Coronary artery (tissue), 2 donors: ENCODE measurements at regions not wholly inside any gene's neighbourhood (a gene's known extent, or its start where the extent isn't known, plus 50 kb on each side); places are given as distances from the start of the nearest gene placed in this dataset.
A peak's percentile ranks its signal among the peaks of the same experiment; 100 is the strongest.
"Not testable (repeated sequence)": the region's sequence is repeated elsewhere in the genome, so short reads cannot be mapped to it uniquely, and the experiment has no call there.

Source experiments
- DNase-seq: peaks from one replicate; pipeline ENCODE4 v3.0.0-alpha.2; 2017; ENCODE audit warnings: low spot score
- H3K27ac ChIP-seq, 2 donors: fragments of 200-600 bp; sonication (generic); one replicate each; pipeline ENCODE4 v1.5.1; 2016 to 2019
- H3K4me3 ChIP-seq: fragments of 200-600 bp; sonication (generic); 2 replicates; pipeline ENCODE4 v1.5.1; 2016; ENCODE audit warnings: mild to moderate bottlenecking, moderate library complexity

DNA sequence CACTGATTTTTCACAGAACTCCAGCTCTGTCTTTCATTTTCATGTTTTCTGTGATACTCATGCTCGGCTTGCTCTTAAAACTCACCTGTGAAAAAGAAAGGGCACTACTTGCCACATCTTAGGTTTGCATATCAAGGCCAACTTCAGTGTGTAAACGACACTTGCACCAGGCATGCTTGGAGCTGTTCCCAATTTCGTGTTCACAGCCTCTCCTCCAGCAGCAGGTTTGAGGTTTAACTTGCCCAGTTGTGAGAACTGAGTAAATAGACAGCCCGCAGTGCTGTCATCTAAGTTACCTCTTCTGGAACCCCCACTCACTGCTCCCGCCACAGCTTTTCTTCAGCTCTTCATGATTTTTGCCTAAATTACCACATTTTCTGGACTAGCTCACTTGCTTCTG lies 172.2 kb downstream of the SPDYE17 start:
- not testable (repeated sequence) for DNase-seq, H3K4me3 ChIP-seq, H3K27ac ChIP-seq

DNA sequence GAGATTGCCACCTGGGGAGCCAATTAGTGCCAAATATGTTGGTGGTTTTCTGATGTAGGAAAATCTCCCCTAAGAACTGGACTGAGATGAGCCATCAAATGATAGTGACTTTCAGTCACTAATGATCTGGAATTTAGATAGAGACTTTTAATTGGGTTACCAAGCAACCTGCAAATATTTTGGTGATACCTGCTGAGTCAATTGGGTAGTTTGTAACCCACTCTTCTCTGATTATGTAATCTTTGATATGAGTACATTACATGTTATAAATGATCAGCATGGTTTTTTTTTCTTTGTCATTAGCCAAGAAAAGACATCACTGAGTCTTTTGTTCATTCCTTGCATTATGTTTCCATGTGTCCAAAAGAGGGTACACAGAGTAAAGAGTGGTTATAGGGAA lies 177.5 kb downstream of the SPDYE17 start:
- DNase-seq, H3K27ac ChIP-seq, H3K4me3 ChIP-seq: not testable (repeated sequence)

DNA sequence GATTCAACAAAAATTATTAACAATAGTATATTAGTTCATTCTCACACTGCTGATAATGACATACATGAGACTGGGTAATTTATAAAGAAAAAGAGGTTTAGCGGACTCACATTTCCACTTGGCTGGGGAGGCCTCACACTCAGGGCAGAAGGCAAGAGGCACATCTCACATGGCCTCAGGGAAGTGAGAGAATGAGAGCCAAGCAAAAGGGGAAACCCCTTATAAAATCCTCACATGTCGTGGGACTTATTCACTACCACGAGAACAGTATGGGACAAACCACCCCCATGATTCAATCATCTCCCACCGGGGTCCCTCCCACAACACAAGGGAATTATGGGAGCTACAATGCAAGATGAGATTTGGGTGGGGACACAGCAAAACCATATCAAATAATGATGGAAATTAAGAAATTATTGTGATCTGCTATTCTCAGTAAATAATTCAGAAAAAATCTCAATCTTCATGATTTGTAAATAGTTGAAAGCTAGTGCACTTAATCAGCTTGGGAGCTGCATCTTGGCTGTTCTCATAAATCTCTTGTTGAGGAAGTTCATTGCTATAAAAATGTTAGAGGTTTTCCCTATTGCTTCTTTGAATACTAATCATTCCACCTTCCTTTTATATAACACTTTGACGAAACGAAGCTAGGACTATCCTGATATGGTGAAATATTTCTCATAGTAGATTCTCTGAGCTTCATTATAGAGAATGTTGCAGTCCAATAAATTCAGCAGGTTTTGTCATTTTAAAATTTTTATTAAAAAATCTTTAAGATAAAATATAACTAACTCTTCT lies 179.2 kb downstream of the SPDYE17 start:
- H3K4me3 ChIP-seq, H3K27ac ChIP-seq, DNase-seq: not testable (repeated sequence)

DNA sequence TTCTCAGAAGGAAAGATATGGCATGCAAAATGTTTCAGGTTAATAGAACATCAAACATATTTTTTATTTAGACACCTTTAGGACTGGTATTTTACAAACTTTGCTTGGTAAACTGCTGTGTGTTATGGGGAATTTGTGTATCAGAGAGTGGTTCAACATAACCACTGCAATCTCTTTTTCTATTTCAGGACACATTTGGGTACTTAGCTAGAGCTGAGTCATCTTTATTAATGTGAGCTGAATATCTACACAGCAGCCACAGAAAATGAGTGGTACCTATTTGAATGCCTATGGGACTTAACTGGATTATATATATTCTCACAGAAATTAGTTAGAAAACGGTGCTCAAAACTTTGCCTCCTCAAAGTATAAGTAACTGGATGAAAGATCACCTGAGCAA lies 179.8 kb downstream of the SPDYE17 start:
- H3K27ac ChIP-seq, H3K4me3 ChIP-seq, DNase-seq: not testable (repeated sequence)

DNA sequence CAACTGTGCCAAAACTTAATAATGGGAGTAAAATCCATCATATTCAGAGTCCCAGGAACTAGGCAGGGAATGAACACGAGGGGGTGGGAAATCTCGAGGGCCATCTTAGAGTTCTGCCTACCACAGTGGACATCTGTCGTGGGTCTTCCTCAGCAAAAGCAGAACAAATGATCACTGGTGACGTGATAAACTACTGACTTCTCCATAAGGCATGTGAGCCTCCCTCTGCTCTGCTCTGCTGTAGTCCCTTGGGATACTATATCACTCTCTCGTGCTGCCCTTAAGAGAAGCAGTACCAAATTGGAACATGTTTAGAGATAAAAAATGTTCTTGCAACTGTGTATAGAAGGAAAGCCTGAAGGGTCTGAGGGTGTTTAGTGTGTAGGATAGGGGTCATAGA lies 180.5 kb downstream of the SPDYE17 start:
- not testable (repeated sequence) for H3K27ac ChIP-seq, DNase-seq, H3K4me3 ChIP-seq

DNA sequence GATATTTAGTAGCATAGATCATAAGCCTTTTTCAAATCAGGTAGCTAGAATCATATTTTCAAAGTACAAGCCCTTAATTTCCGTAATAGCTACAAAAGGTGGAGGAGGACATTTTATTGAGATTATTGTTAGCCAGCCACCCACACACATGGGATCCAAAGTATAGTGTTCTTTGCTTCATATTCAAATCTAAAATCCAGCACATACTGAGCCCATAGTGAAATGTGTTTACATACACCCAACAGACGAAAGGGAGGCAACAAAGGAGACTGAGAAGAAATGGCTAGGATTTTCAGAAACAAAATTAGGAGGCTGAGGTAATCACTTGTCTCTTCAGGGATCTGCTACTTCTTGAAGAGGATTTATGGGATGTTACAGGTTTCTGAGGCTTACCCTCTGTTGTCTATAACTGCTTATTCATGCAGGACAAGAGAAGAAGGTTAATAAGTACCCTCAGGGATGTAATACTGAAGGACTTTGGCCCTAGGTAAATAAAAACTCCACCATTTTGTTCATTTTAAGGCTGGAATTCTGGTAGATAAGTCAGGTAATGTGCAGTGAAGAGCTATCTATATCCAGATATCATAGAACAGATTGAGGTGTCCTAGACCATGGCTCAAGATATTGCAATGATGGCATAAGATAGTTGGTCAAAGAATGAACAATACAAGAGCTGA lies 182.1 kb downstream of the SPDYE17 start:
- not testable (repeated sequence) for H3K27ac ChIP-seq, DNase-seq, H3K4me3 ChIP-seq

DNA sequence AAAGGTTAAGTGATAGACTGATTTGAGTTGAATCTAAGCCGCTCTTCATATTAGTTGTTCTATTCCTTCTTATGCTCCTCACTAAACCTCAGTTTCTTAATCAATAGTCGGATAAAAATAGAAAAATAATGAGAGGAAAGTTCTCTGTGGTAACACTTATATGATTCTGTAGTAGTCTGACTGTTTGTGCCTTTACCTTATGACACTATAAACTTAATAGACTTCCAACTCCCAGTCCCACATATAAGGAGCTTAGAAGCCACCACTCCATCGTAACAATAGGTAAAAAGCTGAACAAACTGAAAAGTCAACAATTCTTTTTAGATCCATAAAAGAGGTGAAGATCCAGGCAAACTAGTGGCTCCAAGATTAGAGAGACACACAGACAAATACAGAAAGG lies 192.3 kb downstream of the SPDYE17 start:
- not testable (repeated sequence) for H3K4me3 ChIP-seq, H3K27ac ChIP-seq, DNase-seq

DNA sequence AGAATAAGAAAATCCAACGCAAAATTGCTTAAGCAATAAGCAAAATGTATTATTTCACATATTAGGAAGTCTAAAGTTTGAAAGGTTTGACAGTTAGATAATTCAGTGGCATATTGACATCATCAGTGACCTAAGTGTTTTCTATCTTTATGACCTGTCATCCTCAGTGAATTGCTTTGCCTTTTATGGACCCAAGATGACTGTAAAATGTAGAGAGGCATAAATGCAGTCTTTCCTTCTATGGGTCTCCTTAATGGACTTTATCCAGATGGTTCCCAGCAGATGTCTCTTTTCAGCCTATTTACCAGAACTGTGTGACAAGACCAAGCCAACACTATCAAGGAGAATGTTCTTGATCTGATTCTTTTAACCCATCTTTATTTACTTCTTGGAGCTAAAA lies 192.9 kb downstream of the SPDYE17 start:
- H3K27ac ChIP-seq, DNase-seq: not testable (repeated sequence)

DNA sequence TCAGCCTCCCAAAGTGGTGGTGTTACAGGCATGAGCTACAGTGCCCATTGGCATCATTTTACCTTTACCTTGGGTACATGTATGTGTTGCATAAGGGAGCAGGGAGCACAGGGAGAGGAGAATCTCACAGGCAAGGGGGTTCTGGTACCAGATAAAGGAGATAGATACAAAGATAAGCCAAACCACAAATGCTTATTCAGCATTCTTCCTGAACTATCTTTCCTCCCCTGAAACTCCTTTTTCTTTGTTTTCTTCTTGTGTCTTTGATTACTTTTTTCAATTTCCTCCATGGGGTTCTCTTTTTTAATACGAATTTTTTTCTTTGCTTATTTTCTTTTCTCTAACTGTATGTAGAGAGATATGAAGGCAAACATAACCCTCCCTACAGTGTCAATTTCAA lies 193.8 kb downstream of the SPDYE17 start:
- not testable (repeated sequence) for H3K4me3 ChIP-seq, DNase-seq, H3K27ac ChIP-seq

More for the DNA sequence above, 192.9 kb downstream of the SPDYE17 start:
- H3K4me3 ChIP-seq: not testable (repeated sequence)

DNA sequence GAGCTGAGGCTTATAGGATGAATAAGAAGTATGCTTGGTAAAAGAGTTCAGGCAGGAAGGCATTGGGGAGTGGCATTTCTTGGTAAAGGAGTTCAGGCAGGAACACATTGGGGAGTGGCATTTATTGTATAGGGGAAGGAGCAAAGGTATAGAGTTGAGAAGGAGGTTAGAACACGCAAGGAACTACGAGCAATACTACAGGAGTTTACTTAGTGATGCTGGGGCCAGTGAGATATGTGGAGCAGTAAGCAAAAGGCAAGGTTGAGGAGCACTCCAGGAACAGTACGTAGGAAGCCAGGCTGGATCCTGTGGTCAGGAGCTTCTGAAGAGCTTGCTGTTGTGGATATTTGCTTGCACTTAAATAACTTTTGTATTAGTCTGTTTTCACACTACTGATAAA lies 202.2 kb upstream of the POMZP3 start:
- DNase-seq, H3K4me3 ChIP-seq, H3K27ac ChIP-seq: not testable (repeated sequence)

DNA sequence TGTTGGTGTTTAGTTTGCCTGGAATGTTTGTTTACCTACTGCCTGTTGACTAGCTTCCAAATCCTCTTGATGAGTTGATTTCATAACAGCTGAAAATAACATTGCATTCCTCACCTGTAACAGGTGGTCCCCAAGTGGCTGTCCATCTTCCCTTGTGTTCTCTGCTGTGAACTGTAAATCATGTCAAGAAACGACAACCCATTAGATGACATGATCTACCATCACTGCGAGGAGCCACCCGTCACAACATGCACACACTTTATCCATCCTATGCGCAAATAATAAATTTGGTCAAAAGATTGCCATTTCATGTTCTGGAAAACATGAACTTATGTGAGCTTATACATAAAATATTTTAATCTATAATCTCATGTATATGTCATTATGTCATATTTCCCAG lies 199.1 kb upstream of the POMZP3 start:
- H3K27ac ChIP-seq, DNase-seq, H3K4me3 ChIP-seq: not testable (repeated sequence)

DNA sequence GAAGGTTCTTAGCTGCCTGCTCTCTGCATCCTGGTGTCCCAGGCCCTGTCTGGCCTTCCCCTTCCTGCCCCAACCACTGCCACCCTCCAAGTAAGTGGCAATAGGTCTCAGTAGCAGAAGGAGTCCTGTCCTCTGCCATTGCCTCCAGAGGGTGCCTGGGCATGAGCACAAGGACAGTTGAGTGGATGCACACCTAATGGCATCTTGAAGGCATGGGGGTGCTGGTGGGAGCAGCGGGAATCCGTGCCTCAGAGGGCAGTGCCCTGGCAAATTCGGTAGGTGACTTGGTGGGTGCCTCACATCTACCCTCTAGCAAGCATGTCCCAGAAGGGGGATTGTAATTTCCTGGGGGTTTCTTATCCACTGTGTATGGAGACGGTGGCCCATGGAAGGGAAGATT lies 182.8 kb upstream of the POMZP3 start:
- not testable (repeated sequence) for H3K4me3 ChIP-seq, DNase-seq, H3K27ac ChIP-seq

DNA sequence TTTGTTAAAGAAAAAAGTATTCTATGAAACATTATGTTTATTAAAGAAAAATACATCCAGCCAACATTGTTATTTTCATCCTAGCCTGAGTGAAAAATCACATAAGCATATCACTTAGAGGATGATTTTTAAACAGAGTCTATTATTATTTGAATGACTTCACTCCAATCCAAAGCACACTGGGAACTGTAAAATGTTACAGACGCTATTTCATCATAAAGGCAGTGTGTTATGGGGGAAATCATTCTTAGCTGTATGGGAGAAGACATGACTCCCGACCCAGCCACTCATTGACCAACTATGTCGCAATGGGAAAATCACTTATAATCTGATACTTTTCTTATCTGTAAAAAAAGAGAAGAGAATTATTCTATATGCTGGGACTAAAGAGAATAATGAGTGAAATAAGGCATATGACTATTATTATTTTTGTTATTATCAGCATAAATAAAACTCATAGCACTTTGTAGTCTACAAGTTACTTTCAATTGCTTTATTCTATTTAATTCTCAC lies 180.6 kb upstream of the POMZP3 start:
- not testable (repeated sequence) for H3K4me3 ChIP-seq, H3K27ac ChIP-seq, DNase-seq

DNA sequence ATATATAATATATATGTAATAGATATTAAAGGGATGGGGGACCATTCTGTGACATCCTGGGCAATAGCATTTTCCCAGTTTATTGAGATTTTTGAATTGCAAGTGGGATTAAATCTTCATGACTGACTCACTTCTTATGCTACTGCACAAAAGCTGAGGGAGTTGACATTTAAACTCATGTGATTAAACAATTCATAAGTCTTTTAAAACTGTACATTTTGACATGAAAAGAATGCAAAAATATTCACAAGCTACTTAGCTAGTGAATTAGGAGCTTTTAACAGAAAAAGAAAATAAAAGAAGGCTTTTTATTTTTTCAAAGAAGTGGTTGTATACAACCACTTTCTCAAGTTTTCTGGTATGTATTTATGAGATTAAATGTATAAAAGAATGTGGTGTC lies 179.4 kb upstream of the POMZP3 start:
- not testable (repeated sequence) for H3K4me3 ChIP-seq, DNase-seq

DNA sequence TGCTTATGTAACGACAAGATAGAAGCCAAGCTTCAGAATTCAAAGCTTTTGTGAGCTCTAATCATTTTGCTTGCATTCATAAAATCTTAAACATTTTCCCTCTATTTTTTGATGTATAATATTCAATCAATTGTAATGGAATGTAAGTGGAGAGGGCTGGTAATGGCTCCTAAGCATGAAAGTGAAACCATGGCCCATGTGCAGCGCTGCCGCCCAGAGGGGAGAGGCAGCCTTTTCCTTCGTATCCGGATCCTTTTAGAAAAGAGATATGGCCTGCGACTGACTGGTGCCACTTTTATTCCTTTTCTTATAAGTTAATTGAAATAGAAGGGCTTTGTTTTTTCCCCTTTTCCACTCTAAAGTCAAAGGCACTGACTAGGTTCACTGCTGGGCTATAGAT lies 178.9 kb upstream of the POMZP3 start:
- H3K27ac ChIP-seq: peak overlapping the region; percentile 32 to 53
- DNase-seq: not testable (repeated sequence)
- peak overlapping the region; percentile 47 for H3K4me3 ChIP-seq

More for the DNA sequence above, 179.4 kb upstream of the POMZP3 start:
- peak overlapping the region in 1 of 2 donors; percentile 32 for H3K27ac ChIP-seq

DNA sequence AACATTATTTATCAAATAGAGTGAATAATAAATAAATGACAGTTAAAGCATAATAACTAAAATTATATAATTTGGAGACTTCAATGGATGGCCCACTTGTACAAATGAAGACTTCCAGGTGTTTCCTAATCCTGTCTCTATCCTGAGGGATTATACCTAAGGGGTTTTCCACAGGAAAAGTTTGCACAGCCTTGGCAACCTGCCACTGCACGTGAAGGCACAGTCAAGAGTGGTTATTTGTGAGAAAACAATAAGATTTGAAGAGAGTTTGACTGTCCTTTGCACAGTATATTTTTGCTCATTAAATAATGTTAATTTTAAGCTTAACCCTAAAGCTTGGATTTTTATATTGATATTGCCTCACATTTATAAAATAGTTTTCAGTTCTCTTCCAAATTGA lies 178.2 kb upstream of the POMZP3 start:
- not testable (repeated sequence) for DNase-seq, H3K27ac ChIP-seq
- H3K4me3 ChIP-seq: peak overlapping the region; percentile 47

DNA sequence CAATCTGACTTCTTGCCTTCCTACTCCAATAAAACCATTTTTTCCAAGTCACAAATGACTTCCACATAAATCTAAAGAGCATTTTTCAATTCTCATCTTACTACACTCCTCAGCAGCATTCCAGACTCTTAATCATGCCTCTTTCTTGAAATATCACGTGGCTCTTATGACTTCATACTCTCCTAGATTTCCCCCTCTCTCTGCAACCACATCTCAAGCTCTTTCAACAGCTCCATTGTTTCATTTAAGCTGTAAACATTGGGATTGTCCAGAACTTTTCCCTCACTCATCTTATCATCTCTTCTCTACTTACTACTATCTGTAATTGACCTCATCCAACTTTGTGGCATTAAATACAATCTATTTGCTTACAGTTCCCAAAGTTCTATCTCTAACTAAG lies 170.6 kb upstream of the POMZP3 start:
- not testable (repeated sequence) for DNase-seq, H3K4me3 ChIP-seq, H3K27ac ChIP-seq

DNA sequence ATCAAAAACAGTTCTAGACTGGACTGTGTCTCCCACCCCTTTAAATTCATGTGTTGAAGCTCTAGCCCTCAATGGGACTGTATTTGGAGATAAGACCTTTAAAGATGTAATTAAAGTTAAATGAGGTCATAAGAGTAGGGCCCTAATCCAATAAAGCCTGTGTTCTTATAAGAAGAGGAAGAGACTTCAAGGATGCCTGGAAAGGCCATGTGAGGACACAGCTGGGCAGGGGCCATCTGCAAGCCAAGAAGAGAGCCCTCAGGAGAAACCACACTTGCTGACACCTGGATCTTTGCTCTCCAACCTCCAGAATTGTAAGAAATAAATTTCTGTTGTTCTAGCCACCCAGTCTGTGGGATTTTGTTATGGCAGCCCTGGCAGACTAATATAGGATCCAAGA lies 153.6 kb upstream of the POMZP3 start:
- not testable (repeated sequence) for DNase-seq, H3K4me3 ChIP-seq, H3K27ac ChIP-seq

DNA sequence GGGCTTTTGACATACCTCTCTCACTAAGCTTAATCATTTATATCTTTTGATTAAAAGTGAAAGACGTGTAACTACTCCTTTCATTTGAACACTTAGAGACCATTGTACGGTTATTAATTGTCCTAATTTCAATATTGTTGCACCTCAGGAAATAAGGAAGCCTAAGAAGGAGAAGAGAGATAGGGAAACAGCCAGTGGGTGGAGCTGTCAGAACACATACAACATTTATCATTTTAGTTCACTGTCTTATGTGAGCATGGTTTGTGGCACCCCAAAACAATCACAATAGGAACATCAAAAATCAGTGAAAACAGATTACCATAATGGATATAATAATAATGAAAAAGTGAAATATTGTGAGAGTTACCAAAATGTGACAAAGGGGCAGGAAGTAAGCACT lies 147.2 kb upstream of the POMZP3 start:
- H3K4me3 ChIP-seq, DNase-seq, H3K27ac ChIP-seq: not testable (repeated sequence)

DNA sequence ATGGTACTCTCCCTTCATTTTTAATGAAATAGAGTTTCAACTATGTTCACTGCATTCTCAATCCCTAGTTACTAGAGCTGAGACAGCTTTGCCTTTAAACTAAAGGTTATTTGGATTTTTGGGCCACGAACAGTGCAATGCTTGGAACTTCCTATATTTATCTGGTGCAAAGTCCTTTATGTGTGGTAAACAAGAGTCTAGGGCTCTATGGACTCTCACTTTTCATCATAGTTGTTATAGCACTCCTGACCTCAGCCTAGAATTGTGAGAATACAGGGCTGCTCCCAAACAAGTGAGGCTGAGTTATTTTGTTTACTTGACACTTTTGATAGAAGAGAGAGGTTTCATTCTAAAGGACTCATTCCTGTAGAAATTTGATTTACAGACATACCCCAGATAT lies 144.9 kb upstream of the POMZP3 start:
- H3K27ac ChIP-seq, DNase-seq: not testable (repeated sequence)

More for the DNA sequence above, 144.9 kb upstream of the POMZP3 start:
- not testable (repeated sequence) for H3K4me3 ChIP-seq
